HG03045 (cell line): ENCODE measurements at regions not wholly inside any gene's neighbourhood (a gene's known extent, or its start where the extent isn't known, plus 50 kb on each side); places are given as distances from the start of the nearest gene placed in this dataset.
"Not testable (repeated sequence)": the region's sequence is repeated elsewhere in the genome, so short reads cannot be mapped to it uniquely, and the experiment has no call there.

Experiments
- ATAC-seq: cut with Tn5 transposase; IDR thresholded peaks from one replicate; pipeline ENCODE4 v1.9.1; 2021; ENCODE audit warnings: mild to moderate bottlenecking, moderate library complexity; ENCODE audit not compliant: unreplicated experiment

- ATAC-seq = no peak
Measured at GRCh38 chr4:126748736-126749135, 884.0 kb upstream of the INTU start.

GRCh38 chr4:126750723-126751122 is 882.0 kb upstream of the INTU start:
- ATAC-seq = no peak

GRCh38 chr4:126752126-126752525 is 880.6 kb upstream of the INTU start:
- no peak for ATAC-seq

- ATAC-seq = no peak
Measured at GRCh38 chr4:126752702-126753101, 880.1 kb upstream of the INTU start.

- no peak for ATAC-seq
Measured at GRCh38 chr4:126753592-126753991, 879.2 kb upstream of the INTU start.

- ATAC-seq = no peak
Measured at GRCh38 chr4:126755506-126755905, 877.3 kb upstream of the INTU start.

- ATAC-seq = no peak
Measured at GRCh38 chr4:126756050-126756829, 876.5 kb upstream of the INTU start.

GRCh38 chr4:126757219-126757618 is 875.5 kb upstream of the INTU start:
- ATAC-seq = no peak

- no peak for ATAC-seq
Measured at GRCh38 chr4:126758493-126758892, 874.3 kb upstream of the INTU start.

- ATAC-seq = no peak
Measured at GRCh38 chr4:126761947-126762662, 870.7 kb upstream of the INTU start.

GRCh38 chr4:126762663-126763247 is 870.0 kb upstream of the INTU start:
- ATAC-seq = no peak

GRCh38 chr4:126766241-126766640 is 866.5 kb upstream of the INTU start:
- no peak for ATAC-seq

- no peak for ATAC-seq
Measured at GRCh38 chr4:126768338-126768737, 864.4 kb upstream of the INTU start.

- ATAC-seq = not testable (repeated sequence)
Measured at GRCh38 chr4:126770811-126771553, 861.8 kb upstream of the INTU start.

GRCh38 chr4:126771618-126772017 is 861.1 kb upstream of the INTU start:
- ATAC-seq = not testable (repeated sequence)

GRCh38 chr4:126772662-126773061 is 860.1 kb upstream of the INTU start:
- no peak for ATAC-seq

- no peak for ATAC-seq
Measured at GRCh38 chr4:126775485-126776106, 857.2 kb upstream of the INTU start.

- no peak for ATAC-seq
Measured at GRCh38 chr4:126776361-126776760, 856.4 kb upstream of the INTU start.

- ATAC-seq = no peak
Measured at GRCh38 chr4:126777649-126778048, 855.1 kb upstream of the INTU start.

- no peak for ATAC-seq
Measured at GRCh38 chr4:126778348-126778747, 854.4 kb upstream of the INTU start.

- ATAC-seq = no peak
Measured at GRCh38 chr4:126779001-126779400, 853.8 kb upstream of the INTU start.
